ENCODE measurements at regions not wholly inside any gene's neighbourhood (a gene's known extent, or its start where the extent isn't known, plus 50 kb on each side); places are given as distances from the start of the nearest gene placed in this dataset.

- no peak overlapping the region for H3K27ac ChIP-seq (ENCODE audit: control insufficient read depth, insufficient read depth)
- H3K4me1 ChIP-seq (ENCODE audit: control insufficient read depth, insufficient read depth, low read length) = no peaks in the 10 kb centered on the region
- no peak overlapping the region for H2AFZ ChIP-seq (ENCODE audit: control insufficient read depth, low read depth, low read length)
- BruUV-seq (replicated peaks) = no TSS peak
- H3K36me3 ChIP-seq (ENCODE audit: control insufficient read depth in 2 of 2, insufficient read depth in 2 of 2, low read length in 1 of 2) = no peaks in the 10 kb centered on the region
- no peak for ATAC-seq
- H3K79me2 ChIP-seq (ENCODE audit: control insufficient read depth, insufficient read depth, low read length) = no peaks in the 10 kb centered on the region
- H3K9ac ChIP-seq (ENCODE audit: control insufficient read depth, insufficient read depth, low read length) = no peak overlapping the region
- H4K20me1 ChIP-seq (ENCODE audit: control insufficient read depth, insufficient read depth) = no peaks in the 10 kb centered on the region
- intact Hi-C loops (cut with micrococcal nuclease; ENCODE audit: unreplicated experiment) (no loop called here), in situ Hi-C loops (cut with MboI) (no loop called here)
- H3K9me3 ChIP-seq (replicated peaks; ENCODE audit: control insufficient read depth, insufficient read depth, low read length) = no peaks in the 10 kb centered on the region; the same call in 2 of the 3 replicates
- CTCF ChIA-PET = no interaction called here
- no peak for FAIRE-seq
- no peak for DNase-seq (ENCODE audit: low read depth, low spot score)
- H3K27me3 ChIP-seq (replicated peaks in 1 of 2; ENCODE audit: control insufficient read depth in 2 of 2, insufficient read depth in 2 of 2, low read length in 1 of 2) = no peaks in the 10 kb centered on the region
- SMC1A ChIA-PET (ENCODE audit: uncharacterized antibody, unreplicated experiment) = no interaction called here
- RAD21 ChIA-PET (ENCODE audit: unreplicated experiment) = no interaction called here
- H3K4me2 ChIP-seq (ENCODE audit: control insufficient read depth, insufficient read depth) = no peak overlapping the region
- no peak for TF ChIP-seq PBX3 (IDR thresholded peaks at IDR 0.05; ENCODE audit: insufficient replicate concordance, low read depth, low read length)
- TF ChIP-seq RELA (IDR thresholded peaks at IDR 0.05; ENCODE audit: borderline replicate concordance, partially characterized antibody) = no peak
- no peak for TF ChIP-seq CREB1 (IDR thresholded peaks at IDR 0.05; ENCODE audit: low read depth)
- TF ChIP-seq NFIC (IDR thresholded peaks at IDR 0.05; ENCODE audit: low read depth, low read length) = no peak
- no peak for TF ChIP-seq TCF3 (IDR thresholded peaks at IDR 0.05; ENCODE audit: borderline replicate concordance, insufficient read depth, low read depth, low read length)
- TF ChIP-seq PRDM15 (CRISPR knock-in tag; IDR thresholded peaks at IDR 0.05) = no peak
- no peak for TF ChIP-seq MEF2A (IDR thresholded peaks at IDR 0.05; ENCODE audit: insufficient read depth, low read depth, low read length)
- TF ChIP-seq STAT1 (conservative IDR thresholded peaks at IDR 0.05) = no peak
- TF ChIP-seq PKNOX1 (IDR thresholded peaks at IDR 0.05) = no peak
- TF ChIP-seq NR2F1 (conservative IDR thresholded peaks at IDR 0.05) = no peak
- no peak for TF ChIP-seq IRF4 (IDR thresholded peaks at IDR 0.05; ENCODE audit: low read depth, low read length)
- no peak for TF ChIP-seq MTA3 (IDR thresholded peaks at IDR 0.05; ENCODE audit: borderline replicate concordance, low read length)
- no peak for TF ChIP-seq MTA2 (IDR thresholded peaks at IDR 0.05; ENCODE audit: low read depth)
- no peak overlapping the region for H3K4me3 ChIP-seq
- POLR2A ChIA-PET = no interaction called here
Observed at GRCh38 chr5:74098456-74098855, 472.5 kb downstream of the ARHGEF28 start.
